Stimulated activated CD4-positive, alpha-beta T cell treated with anti-CD3 and anti-CD28 coated beads, Interleukin-12 subunit alpha, Interleukin-12 subunit beta, amount 100 ng/mL, for 24 hours (primary cell): ENCODE measurements at regions not wholly inside any gene's neighbourhood (a gene's known extent, or its start where the extent isn't known, plus 50 kb on each side); places are given as distances from the start of the nearest gene placed in this dataset.

Experiments used
- DNase-seq, 2 experiments: peaks; one replicate each; pipeline ENCODE4 v3.0.0-alpha.2; 2020; ENCODE audit warnings: low read depth in 2 of 2

- no peak for DNase-seq
Measured at GRCh38 chr16:7185165-7185564, 147.5 kb upstream of the RBFOX1 start.

- no peak for DNase-seq
Measured at GRCh38 chr16:7183768-7184167, 148.9 kb upstream of the RBFOX1 start.

GRCh38 chr16:7182510-7183109, 150.0 kb upstream of the RBFOX1 start:
- no peak for DNase-seq

- DNase-seq: no peak
Measured at GRCh38 chr16:7177875-7178274, 154.8 kb upstream of the RBFOX1 start.

- no peak for DNase-seq
Measured at GRCh38 chr16:7171151-7171550, 161.5 kb upstream of the RBFOX1 start.

- DNase-seq: no peak
Measured at GRCh38 chr16:7167626-7168025, 165.0 kb upstream of the RBFOX1 start.

- no peak for DNase-seq
Measured at GRCh38 chr16:7161891-7162290, 170.8 kb upstream of the RBFOX1 start.

- DNase-seq: no peak
Measured at GRCh38 chr16:7160093-7160492, 172.6 kb upstream of the RBFOX1 start.

- DNase-seq: no peak
Measured at GRCh38 chr16:7158481-7158880, 174.2 kb upstream of the RBFOX1 start.

GRCh38 chr16:7150230-7150629, 182.4 kb upstream of the RBFOX1 start:
- no peak for DNase-seq

- DNase-seq: no peak
Measured at GRCh38 chr16:7148606-7149005, 184.0 kb upstream of the RBFOX1 start.

- DNase-seq: no peak
Measured at GRCh38 chr16:7140899-7141298, 191.7 kb upstream of the RBFOX1 start.

- no peak for DNase-seq
Measured at GRCh38 chr16:7137560-7138330, 194.9 kb upstream of the RBFOX1 start.

- DNase-seq: no peak
Measured at GRCh38 chr16:7132465-7132864, 200.2 kb upstream of the RBFOX1 start.

GRCh38 chr16:7124701-7125100, 207.9 kb upstream of the RBFOX1 start:
- DNase-seq: no peak

GRCh38 chr16:7124242-7124641, 208.4 kb upstream of the RBFOX1 start:
- DNase-seq: no peak

GRCh38 chr16:7116734-7117133, 215.9 kb upstream of the RBFOX1 start:
- DNase-seq: no peak

GRCh38 chr16:7115898-7116297, 216.7 kb upstream of the RBFOX1 start:
- no peak for DNase-seq

- no peak for DNase-seq
Measured at GRCh38 chr16:7113949-7114348, 218.7 kb upstream of the RBFOX1 start.

GRCh38 chr16:7113395-7113794, 219.2 kb upstream of the RBFOX1 start:
- DNase-seq: no peak

- DNase-seq: no peak
Measured at GRCh38 chr16:7111265-7111664, 221.4 kb upstream of the RBFOX1 start.

- no peak for DNase-seq
Measured at GRCh38 chr16:7107436-7107835, 225.2 kb upstream of the RBFOX1 start.

- no peak for DNase-seq
Measured at GRCh38 chr16:7103056-7103455, 229.6 kb upstream of the RBFOX1 start.

- no peak for DNase-seq
Measured at GRCh38 chr16:7101054-7101453, 231.6 kb upstream of the RBFOX1 start.
